ENCODE measurements at regions not wholly inside any gene's neighbourhood (a gene's known extent, or its start where the extent isn't known, plus 50 kb on each side); places are given as distances from the start of the nearest gene placed in this dataset.

GRCh38 chr10:33038672-33039071 is 80.6 kb upstream of the ITGB1 start:
- TF ChIP-seq, protein P1, sequence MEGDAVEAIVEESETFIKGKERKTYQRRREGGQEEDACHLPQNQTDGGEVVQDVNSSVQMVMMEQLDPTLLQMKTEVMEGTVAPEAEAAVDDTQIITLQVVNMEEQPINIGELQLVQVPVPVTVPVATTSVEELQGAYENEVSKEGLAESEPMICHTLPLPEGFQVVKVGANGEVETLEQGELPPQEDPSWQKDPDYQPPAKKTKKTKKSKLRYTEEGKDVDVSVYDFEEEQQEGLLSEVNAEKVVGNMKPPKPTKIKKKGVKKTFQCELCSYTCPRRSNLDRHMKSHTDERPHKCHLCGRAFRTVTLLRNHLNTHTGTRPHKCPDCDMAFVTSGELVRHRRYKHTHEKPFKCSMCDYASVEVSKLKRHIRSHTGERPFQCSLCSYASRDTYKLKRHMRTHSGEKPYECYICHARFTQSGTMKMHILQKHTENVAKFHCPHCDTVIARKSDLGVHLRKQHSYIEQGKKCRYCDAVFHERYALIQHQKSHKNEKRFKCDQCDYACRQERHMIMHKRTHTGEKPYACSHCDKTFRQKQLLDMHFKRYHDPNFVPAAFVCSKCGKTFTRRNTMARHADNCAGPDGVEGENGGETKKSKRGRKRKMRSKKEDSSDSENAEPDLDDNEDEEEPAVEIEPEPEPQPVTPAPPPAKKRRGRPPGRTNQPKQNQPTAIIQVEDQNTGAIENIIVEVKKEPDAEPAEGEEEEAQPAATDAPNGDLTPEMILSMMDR (IDR thresholded peaks at IDR 0.05) = no peak

- TF ChIP-seq, protein P1 (IDR thresholded peaks at IDR 0.05) = no peak
Observed at GRCh38 chr10:33037726-33038125, 79.7 kb upstream of the ITGB1 start.

GRCh38 chr10:33036670-33037069 is 78.6 kb upstream of the ITGB1 start:
- TF ChIP-seq, protein P1 (IDR thresholded peaks at IDR 0.05) = no peak

DNA sequence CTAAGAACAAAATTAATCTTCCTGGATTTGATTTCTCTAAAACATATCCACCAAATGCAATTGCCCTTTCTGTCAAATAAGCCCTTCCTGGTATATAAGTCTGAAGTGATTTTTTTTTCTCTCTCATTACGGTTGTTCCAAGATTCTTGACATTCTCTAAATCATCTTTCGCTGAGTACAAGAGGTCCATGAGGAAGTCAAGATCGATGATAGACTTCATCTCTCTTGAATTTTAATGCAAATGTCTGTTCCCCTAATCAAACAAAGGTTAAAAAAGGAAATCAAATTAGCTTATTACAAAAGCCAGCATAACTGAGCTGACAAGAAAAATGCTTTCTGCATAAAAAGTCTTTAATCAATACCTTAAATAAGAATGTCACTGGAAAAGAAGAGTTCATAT is 77.4 kb upstream of the ITGB1 start:
- TF ChIP-seq, protein P1 (IDR thresholded peaks at IDR 0.05) = no peak

DNA sequence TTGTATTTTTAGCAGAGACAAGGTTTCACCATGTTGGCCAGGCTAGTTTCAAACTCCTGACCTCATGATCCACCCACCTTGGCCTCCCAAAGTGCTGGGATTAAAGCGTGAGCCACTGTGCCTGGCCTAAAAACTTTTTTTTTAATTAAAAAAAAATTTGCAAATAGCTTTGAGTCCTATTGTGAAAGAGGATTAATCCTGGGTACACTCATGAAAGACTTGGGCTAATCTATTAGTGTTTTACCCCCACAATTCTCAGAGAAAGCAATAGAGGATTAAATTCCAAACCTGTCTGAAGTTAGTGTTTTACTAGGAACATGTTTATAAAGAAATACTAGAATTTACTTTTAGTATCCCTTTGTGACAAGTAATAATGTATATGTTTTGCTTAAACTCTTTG is 76.9 kb upstream of the ITGB1 start:
- TF ChIP-seq, protein P1 (IDR thresholded peaks at IDR 0.05) = no peak

GRCh38 chr10:33032654-33033151 is 74.7 kb upstream of the ITGB1 start:
- TF ChIP-seq, protein P1 (IDR thresholded peaks at IDR 0.05) = no peak

DNA sequence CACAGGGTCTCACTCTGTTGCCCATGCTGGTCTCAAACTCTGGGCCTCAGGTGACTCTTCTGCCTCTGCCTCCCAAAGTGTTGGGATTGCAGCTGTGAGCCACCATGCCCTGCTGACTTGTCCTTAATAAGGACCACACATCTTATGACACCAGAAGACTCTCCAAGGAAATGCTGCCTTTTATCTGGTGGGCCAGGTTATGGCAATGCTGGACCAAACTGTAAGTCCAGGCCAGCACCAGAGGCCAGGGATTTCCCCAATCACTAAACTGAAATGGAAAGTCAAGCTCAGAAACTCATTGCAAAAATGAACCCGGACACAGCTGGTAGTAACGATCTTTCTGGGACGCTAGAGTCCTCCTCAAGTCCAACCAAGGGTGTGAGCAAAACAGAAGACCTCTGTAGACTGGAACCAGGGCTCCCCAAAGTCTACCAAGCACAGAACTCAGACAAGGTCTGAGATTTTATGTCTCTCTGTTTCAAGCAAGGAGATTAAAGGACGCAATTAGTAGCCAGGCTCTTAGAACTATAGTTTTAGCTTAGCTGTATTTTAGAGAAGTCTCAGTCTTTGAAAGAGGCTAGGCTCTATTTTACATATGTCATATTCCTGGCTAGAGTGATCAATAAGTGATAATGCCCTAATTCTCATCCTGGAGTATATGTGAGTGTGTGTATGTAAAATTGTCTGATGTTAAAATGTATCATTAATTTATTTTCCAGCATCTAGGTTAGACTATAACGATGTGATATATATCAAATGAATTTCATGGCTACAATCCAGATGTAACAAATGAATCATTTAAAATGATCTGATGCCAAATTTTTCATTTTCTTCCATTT is 74.0 kb upstream of the ITGB1 start:
- TF ChIP-seq, protein P1 (IDR thresholded peaks at IDR 0.05) = no peak

Measured in LNCAP (cell line).